Amniotic epithelial cell (primary cell): ENCODE measurements at regions not wholly inside any gene's neighbourhood (a gene's known extent, or its start where the extent isn't known, plus 50 kb on each side); places are given as distances from the start of the nearest gene placed in this dataset.
A peak's percentile ranks its signal among the peaks of the same experiment; 100 is the strongest.

ENCODE experiments used
- DNase-seq: peaks from one replicate; pipeline ENCODE4 v3.0.0-alpha.2; 2010; ENCODE audit warnings: low read depth

- DNase-seq = no peak
Observed at GRCh38 chr2:212609479-212609878, 70.9 kb upstream of the ERBB4 start.

DNA sequence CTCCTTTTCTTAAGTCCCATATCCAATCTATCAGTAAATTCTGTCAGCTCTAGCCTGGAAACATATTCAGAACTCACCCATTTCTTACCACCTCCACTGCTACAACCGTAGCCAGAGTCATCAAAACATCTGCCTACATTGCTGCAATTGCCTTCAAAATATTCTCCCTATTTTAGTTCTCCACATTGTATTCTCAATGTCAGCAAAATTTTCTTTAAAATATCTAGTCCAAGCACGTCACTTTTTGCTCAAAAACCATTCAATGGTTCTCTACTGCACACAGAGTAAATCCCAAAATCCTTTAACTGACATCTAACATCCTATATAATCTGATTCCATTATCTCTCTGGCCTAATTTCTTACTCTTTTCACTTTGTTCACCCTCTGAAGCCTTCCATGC lies 68.5 kb upstream of the ERBB4 start:
- no peak for DNase-seq

GRCh38 chr2:212606232-212606631 lies 67.6 kb upstream of the ERBB4 start:
- no peak for DNase-seq

GRCh38 chr2:212596688-212597087 lies 58.1 kb upstream of the ERBB4 start:
- no peak for DNase-seq

GRCh38 chr2:212596276-212596675 lies 57.7 kb upstream of the ERBB4 start:
- DNase-seq = no peak

DNA sequence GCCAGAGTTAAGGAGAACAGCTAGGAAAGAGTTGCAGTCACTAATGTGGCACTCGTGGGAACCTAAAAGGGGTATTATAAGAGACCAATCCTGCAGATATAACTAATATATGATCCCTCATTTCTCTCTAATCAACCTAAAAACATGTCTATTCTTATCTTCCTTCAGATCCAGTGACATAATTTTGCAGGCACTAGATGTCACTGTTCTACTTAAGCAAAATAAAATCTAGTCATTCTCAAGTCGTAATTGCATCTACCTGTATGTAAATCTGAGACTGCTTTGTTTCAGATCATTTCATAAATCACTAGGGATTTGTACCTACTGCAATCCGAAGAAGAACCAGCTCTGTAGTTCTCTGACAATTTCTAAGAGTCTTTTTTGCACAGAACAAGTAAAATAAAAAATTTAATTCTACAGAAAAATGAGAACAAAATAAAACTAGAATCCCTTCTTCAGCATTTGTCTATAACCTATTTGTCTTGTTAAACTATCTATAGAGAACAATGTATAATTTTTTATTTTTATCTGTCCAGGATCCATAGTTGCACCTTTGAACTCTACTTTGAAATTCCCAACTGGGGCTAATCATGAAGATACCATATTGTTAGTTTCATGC lies 56.5 kb upstream of the ERBB4 start:
- DNase-seq = peak; percentile 35

GRCh38 chr2:212592695-212593094 lies 54.1 kb upstream of the ERBB4 start:
- no peak for DNase-seq
